ENCODE measurements at regions not wholly inside any gene's neighbourhood (a gene's known extent, or its start where the extent isn't known, plus 50 kb on each side); places are given as distances from the start of the nearest gene placed in this dataset.

DNA sequence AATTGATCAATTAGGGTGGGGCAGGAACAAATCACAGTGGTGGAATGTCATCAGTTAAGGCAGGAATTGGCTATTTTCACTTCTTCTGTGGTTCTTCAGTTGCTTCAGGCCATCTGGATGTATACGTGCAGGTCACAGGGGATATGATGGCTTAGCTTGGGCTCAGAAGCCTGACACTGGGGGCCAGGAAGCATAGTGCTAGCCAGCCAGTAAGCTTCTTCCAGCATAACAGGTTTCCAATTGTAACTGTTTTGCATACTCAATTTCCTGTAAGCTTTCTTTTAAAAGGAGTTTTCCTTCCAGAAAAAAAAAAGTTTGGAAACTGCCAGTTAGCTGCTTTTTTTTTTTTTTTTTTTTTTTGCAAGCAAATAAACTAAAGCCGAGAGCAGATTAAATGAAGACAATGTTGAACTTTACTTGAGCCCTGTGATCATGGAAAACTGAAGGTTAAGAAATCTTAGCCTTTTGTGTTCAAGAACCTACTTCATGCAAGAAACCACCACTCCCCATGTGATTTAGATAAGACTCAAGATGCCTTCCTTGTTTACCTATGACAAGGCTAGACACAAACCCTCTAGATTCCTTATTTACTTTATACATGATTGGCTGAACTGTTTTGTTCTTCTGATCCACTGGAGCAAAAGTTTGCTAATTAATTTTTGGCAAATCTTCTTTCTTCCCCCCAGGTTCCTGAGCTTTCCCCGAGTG is 126.9 kb upstream of the LINC00305 start:
- TF ChIP-seq YY1 (IDR thresholded peaks at IDR 0.05; ENCODE audit: insufficient read depth, insufficient read length) (no peak), ZNF274 (IDR thresholded peaks at IDR 0.05; ENCODE audit: low read depth, low read length) (no peak), SUZ12 (IDR thresholded peaks at IDR 0.05; ENCODE audit: extremely low read depth, insufficient read depth, insufficient read length) (no peak)
